Stimulated activated CD4-positive, alpha-beta T cell treated with anti-CD3 and anti-CD28 coated beads, Interleukin-1b, Interleukin-23, amount 100 ng/mL, for 48 hours (primary cell): ENCODE measurements at regions not wholly inside any gene's neighbourhood (a gene's known extent, or its start where the extent isn't known, plus 50 kb on each side); places are given as distances from the start of the nearest gene placed in this dataset.
"Not testable (repeated sequence)": the region's sequence is repeated elsewhere in the genome, so short reads cannot be mapped to it uniquely, and the experiment has no call there.

Source experiments
- DNase-seq: peaks from one replicate; pipeline ENCODE4 v3.0.0-alpha.2; 2020

DNA sequence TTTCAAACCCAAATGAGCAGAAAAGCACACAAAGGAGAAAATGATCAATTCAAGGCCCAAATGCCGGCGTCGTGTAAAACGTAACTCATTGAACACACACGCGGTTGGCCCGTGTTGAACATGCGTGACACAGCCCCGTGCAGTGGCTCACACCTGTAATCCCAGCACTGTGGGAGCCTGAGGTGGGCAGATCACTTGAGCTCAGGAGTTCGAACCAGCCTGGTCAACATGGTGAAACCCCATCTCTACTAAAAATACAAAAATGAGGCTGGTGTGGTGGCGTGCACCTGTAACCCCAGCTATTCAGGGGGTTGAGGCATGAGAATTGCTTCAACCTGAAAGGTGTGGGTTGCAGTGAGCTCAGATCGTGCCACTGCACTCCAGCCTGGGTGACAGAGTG is 156.7 kb upstream of the KLF6 start:
- DNase-seq: no peak

DNA sequence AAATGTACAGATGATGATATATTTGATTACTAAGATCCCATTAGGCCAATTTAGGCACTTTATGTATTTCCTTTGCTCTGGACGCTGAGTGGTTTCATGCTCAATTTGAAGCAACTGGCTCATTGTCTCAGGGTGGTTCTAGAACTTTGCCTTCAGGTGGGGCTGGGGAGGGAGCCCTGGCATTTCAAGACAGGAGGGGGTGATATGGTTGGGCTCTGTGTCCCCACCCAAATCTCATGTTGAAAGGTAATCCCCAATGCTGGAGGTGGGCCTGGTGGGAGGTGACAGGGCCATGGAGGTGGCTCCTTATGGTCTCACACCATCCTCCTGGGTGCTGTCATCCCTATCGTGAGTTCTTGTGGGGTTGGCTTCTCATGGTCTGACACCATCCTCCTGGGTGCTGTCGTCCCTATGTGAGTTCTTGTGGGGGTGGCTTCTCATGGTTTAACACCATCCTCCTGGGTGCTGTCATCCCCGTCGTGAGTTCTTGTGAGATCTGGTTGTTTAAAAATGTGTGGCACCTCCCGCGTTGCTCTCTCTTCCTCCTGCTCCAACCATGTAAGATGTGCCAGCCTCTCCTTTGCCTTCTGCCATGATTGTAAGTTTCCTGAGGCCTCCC is 151.5 kb upstream of the KLF6 start:
- DNase-seq: no peak

DNA sequence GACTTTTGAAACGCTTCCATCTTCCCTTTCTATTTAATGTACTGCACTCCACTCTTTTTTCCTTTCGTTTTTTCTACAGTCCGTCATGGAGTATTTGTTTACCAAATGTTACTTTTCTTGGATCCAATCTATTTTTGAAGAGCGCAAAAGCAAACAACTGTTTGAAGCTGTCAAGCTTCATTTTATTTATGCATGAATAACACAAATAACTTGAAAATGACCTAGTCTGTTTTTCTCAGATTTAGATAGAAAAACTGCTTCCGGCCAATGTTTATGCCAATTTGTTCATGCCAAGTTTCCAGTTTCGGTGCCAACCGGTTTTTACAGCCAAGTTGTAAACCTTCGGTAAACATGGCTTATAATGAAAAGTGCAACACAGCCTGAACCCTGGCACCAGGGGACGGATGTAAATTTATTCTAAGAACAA is 150.9 kb upstream of the KLF6 start:
- no peak for DNase-seq

GRCh38 chr10:3935141-3935540 is 150.1 kb upstream of the KLF6 start:
- DNase-seq: peak; percentile 89

- no peak for DNase-seq
Observed at GRCh38 chr10:3933733-3934132, 148.7 kb upstream of the KLF6 start.

- no peak for DNase-seq
Observed at GRCh38 chr10:3932597-3933375, 147.8 kb upstream of the KLF6 start.

DNA sequence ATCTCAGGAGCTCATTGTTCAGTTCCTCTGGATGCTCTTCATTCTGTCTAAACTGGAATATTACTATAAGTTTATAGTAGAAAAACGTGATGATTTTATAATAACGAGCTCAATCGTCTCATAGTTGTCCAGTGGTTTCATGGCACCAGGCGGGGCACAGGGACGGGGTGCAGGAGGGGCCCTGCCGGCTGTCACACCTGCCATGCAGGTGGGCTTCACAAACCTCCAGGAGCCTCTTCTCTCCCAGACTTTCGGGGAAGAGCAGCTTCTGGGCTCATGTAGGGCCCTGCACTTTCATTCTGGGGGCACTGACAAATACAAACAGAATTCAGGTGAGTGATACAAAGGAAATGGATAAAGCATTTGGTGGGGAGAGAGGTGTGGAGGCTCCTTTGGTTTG is 146.9 kb upstream of the KLF6 start:
- DNase-seq: no peak

DNA sequence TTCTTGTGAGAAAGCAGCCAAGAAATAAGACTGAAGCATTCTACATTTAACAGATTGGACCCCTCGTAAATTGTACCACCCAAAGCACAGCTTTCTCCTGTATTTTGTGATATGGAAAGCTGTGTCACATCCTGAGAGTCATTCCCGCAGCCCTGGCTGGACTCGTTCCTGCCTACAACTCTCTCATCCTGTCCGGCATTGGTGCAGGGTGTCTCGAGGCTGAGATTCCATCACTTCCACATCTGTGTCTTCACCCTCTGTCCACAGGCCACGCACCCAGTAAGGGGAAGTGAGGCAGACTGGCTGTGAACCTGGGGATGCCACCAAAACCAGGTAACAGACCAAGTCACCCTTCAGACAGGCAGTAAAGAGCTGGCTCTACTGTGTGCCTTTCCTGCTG is 146.2 kb upstream of the KLF6 start:
- DNase-seq: no peak

DNA sequence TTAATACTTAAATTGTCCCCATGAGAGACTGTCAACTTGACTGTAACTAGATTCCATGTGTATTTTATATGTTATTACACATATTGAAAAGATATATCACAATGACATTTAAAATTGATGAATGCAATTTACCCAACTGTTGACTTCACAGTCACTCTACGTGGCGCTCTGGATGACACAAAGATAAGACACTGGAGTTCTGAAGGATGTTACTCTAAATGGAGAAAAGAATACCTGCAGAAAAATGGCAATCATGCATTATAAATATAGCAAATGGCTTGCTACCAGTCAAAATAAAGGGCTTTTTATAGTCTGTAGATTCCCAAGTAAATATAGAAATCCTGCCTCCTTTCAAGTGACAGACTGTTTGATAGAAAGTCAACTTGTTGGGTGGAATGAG is 143.6 kb upstream of the KLF6 start:
- no peak for DNase-seq

DNA sequence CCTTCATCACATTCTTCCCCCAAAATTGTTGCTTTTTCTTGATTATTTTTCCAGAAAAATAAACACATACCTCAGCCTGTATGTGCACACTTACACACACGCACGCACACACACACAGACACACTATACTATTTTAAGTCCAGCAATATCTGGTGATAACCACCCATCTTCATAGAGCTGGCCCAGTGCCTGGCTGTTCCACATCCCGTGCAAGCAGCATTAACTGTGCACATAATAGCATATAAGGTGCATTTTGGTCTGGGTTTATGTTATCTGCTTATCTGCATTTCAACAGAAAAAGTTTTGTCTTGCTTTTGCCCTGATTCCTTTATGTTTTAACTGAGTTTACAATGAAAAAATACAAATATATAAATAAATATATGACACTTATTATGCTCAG is 143.1 kb upstream of the KLF6 start:
- DNase-seq: no peak

DNA sequence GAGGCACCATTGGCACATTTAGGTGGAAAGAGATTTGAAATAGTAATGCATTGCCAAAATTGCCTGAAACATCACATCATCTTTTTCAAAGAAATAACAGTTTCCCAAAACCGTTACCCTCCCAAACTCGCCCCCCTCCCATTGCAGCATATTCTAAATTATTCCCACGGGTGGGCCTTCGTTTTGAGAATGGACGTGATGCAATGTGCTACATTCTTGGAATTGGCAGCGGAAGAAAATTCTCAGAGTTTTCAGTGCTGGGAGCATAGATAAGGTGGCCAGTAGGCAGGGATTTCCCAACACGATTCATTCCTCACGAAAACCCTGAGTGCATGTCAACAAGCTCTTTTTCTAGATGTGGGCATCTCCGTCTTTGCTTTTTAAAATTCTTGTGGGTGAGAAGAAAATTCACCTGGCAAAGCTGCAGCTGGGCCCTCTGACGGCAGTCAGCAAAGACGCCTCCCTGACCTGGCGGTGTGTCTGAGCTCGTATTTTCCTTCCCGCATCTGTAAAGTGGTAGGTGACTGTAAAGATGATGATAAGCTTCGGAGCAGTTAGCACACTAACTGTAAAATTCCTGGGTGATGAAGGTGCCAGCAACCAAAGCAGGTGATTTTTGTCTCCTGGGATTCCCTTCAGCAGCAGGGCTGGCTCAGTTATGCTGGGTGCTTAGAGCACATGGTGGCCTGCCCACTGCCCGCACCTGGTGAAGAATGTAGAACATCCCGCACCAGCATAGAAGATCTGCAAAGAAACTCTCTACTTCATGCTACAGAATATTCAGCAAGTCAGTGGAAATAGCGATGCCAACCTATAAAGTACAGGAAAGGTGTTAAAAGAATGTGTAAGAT is 141.9 kb upstream of the KLF6 start:
- no peak for DNase-seq

DNA sequence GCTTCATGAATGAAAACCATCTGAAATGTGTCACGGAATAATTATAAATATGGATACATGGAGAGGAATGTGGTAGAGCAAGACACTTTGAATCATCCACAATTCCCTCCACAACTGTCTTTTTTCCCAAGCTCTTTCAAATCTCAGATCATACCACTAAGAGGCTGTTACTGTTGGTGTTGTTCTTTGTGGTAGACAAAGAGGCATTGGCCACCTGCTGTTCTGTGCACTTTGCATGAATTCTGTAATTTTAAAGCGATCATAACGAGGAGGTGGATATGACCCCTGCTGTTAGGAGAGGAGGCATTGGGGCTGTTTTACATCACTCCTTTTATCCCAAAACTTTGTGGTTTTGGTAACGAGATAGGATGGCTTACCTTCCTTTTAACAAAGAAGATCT is 141.2 kb upstream of the KLF6 start:
- no peak for DNase-seq

- no peak for DNase-seq
Observed at GRCh38 chr10:3925184-3925583, 140.2 kb upstream of the KLF6 start.

GRCh38 chr10:3924344-3924743 is 139.3 kb upstream of the KLF6 start:
- DNase-seq: no peak

GRCh38 chr10:3923033-3923432 is 138.0 kb upstream of the KLF6 start:
- DNase-seq: no peak

DNA sequence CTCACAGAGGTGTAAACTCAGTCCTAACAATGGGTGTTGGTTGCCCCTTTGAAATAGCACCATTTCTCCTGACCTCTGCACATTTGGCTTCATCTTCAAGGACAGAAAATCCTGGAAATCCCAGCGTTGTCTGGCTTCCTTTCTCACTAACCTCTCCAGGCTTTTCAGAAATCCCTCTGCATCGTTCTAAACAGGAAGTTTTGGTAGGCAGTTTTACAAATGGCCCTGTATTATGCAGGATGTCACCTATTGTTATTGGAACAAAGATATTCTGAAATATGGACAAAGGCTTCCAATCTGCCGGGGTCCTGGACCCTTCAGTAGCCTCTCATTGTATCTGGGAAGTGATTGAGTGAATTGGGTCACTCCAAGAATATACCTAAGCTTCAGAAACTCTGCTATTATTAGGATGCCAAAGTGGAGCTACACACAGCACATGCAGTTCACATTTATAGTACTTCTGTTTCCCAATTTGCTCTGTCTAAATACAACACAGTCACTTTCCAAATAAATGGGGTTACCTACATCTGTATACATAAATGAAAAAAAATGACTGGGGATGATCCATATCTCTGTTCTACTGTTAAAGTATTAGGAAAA is 134.8 kb upstream of the KLF6 start:
- no peak for DNase-seq

DNA sequence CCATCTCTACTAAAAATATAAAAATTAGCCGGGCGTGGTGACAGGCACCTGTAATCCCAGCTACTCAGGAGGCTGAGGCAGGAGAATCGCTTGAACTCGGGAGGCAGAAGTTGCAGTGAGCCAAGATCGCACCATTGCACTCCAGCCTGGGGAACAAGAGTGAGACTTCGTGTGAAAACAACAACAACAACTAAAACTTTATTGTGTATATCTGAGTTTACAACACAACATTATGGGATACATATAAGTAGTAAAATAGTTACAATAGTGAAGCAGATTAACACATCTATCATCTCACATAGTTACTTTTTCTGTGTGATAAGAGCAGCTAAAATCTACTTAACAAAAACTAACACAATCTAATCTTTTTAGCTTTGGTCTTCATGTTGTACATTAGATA is 132.4 kb upstream of the KLF6 start:
- not testable (repeated sequence) for DNase-seq

DNA sequence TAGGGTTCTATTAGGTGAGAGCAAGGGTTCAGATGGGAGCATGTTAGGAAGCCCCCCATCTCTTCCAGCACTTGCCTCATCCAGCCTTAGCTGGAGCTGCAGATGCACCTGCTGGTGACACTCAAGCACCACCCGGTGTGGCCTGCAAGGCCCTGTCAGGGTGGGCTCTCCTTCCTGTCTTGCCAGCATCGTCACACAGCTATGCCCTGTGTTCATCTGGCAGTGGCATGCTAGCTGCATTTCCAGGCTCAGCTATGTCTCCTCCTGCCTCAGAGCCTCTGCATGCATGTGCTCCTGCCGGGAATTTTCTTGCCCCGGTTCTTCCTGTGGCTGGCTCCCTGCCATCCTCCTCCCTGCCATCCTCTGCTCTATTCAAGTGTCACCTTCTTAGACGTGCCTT is 129.7 kb upstream of the KLF6 start:
- DNase-seq: no peak

GRCh38 chr10:3911713-3912442 is 126.9 kb upstream of the KLF6 start:
- DNase-seq: no peak

DNA sequence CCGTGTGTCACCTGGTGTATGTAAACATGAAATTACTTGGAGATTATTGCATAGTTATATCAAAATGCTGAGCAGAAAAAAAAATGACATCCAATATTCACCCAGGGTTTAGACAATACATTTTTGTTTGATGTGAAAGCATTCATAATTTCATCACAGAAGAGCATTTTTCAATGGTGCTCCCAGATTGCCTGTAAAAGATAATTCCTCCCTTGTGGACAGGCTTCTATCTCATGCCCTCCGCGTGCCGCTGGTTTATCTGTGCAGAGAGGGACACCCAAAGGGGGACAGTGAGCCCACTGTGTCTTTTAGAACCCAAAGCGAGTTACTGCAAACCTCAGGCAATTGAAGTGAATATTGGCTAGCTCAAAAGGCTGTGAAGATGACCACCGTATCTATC is 126.2 kb upstream of the KLF6 start:
- no peak for DNase-seq

GRCh38 chr10:3909339-3909738 is 124.3 kb upstream of the KLF6 start:
- DNase-seq: no peak

DNA sequence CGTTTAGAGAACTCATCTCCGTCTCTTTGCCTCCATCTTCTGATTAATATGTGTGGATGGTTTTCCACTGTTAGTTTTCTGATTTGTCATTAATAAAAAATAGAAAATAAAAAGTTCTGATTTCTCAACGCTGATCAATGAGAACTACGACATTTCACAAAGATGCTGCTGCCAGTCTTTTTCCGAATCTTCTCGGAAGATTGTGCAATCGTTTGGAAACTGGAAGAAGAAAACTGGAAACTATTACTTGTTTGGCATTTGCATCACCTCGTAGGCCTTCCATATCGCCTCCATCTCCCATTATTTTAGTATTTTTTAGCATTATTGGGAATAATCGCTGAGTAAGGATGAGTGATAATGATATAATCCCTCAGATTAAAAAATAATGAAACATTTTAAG is 123.2 kb upstream of the KLF6 start:
- no peak for DNase-seq

GRCh38 chr10:3907514-3907913 is 122.5 kb upstream of the KLF6 start:
- DNase-seq: no peak
